ENCODE measurements at regions not wholly inside any gene's neighbourhood (a gene's known extent, or its start where the extent isn't known, plus 50 kb on each side); places are given as distances from the start of the nearest gene placed in this dataset.

DNA sequence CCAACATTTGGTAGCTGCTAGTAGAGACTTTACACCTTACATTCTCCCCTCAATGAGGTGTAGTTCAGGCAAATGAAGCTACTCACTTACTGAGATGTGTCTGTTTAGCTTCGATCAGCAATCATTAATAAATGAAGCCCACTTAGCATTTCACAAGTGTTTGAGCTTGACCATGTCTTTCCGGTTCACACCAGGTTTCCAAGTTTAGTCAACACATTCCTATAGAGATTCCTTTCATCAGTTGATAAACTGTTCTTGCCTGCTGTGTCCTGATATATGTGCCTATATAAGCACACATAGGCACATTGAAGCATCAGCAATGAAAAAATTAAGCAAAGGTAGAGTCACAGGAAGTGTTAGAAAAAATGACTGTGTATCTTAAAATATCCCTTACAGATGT, 150.0 kb downstream of the BTBD3 start:
- no peaks in the 10 kb centered on the region for H3K4me1 ChIP-seq
- DNase-seq (no peak), ATAC-seq (no peak)
- TF ChIP-seq, protein P1, sequence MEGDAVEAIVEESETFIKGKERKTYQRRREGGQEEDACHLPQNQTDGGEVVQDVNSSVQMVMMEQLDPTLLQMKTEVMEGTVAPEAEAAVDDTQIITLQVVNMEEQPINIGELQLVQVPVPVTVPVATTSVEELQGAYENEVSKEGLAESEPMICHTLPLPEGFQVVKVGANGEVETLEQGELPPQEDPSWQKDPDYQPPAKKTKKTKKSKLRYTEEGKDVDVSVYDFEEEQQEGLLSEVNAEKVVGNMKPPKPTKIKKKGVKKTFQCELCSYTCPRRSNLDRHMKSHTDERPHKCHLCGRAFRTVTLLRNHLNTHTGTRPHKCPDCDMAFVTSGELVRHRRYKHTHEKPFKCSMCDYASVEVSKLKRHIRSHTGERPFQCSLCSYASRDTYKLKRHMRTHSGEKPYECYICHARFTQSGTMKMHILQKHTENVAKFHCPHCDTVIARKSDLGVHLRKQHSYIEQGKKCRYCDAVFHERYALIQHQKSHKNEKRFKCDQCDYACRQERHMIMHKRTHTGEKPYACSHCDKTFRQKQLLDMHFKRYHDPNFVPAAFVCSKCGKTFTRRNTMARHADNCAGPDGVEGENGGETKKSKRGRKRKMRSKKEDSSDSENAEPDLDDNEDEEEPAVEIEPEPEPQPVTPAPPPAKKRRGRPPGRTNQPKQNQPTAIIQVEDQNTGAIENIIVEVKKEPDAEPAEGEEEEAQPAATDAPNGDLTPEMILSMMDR (IDR thresholded peaks at IDR 0.05), result no peak
- no peak overlapping the region for H3K27ac ChIP-seq
- no peaks in the 10 kb centered on the region for H3K27me3 ChIP-seq
- intact Hi-C loops (cut with DNase I), result no loop called here
- H3K4me3 ChIP-seq, result no peak overlapping the region
- no peaks in the 10 kb centered on the region for H3K36me3 ChIP-seq
- peaks cover 0 to 7% of the 10 kb centered on the region in 2 donors for H3K9me3 ChIP-seq

DNA sequence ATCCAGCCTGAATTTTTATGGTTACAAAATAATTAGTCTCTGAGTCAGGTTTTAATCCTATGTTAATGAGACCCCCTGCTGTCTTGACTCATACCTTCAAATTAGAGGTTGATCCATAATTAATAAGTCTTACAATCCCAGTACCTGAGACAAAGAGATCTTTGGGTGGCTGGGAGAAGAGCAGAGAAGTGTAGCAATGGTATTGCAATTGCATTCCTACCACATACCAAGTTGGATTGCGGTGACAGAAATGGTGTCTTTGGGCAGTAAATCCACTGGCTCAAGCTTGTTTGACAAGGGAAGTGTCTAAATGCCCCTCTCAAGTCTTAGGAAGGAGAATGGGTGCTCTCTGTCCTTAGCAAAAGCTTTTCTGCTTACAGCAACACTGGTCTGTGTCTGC, 150.4 kb downstream of the BTBD3 start:
- TF ChIP-seq, protein P1 (IDR thresholded peaks at IDR 0.05), result no peak
- H3K36me3 ChIP-seq, result no peaks in the 10 kb centered on the region
- intact Hi-C loops (cut with DNase I), result no loop called here

DNA sequence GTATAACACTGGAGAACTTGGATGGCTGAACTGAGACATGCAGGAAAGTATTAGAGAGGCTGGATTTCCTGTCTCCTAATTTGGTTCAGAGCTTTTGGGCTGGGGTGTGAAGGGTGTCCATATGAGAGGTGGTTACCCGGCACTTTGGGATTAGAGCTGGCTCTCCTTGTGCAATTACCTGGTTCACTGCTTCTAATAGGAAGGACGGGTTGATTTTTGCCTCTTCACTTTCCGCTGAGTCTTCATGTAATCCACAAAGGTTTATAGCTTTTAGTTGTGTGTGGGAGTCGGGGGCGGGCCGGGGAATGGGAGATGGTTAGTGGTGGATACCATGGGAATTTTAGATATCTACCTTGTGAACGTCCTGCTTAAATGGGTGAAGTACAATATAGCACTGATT, 151.5 kb downstream of the BTBD3 start:
- peaks cover 0 to 7% of the 10 kb centered on the region in 2 donors for H3K9me3 ChIP-seq
- H3K27me3 ChIP-seq, result no peaks in the 10 kb centered on the region
- no peak overlapping the region for H3K4me3 ChIP-seq
- H3K4me1 ChIP-seq, result no peaks in the 10 kb centered on the region
- DNase-seq, result no peak
- no peak for ATAC-seq
- no peaks in the 10 kb centered on the region for H3K36me3 ChIP-seq
- TF ChIP-seq, protein P1 (IDR thresholded peaks at IDR 0.05), result no peak
- no peak overlapping the region for H3K27ac ChIP-seq
- intact Hi-C loops (cut with DNase I), result no loop called here

More for the DNA sequence above, 150.4 kb downstream of the BTBD3 start:
- no peak overlapping the region for H3K4me3 ChIP-seq
- H3K4me1 ChIP-seq, result no peaks in the 10 kb centered on the region
- ATAC-seq (no peak), DNase-seq (no peak)
- no peak overlapping the region for H3K27ac ChIP-seq
- H3K9me3 ChIP-seq, result peaks cover 0 to 7% of the 10 kb centered on the region in 2 donors
- no peaks in the 10 kb centered on the region for H3K27me3 ChIP-seq

DNA sequence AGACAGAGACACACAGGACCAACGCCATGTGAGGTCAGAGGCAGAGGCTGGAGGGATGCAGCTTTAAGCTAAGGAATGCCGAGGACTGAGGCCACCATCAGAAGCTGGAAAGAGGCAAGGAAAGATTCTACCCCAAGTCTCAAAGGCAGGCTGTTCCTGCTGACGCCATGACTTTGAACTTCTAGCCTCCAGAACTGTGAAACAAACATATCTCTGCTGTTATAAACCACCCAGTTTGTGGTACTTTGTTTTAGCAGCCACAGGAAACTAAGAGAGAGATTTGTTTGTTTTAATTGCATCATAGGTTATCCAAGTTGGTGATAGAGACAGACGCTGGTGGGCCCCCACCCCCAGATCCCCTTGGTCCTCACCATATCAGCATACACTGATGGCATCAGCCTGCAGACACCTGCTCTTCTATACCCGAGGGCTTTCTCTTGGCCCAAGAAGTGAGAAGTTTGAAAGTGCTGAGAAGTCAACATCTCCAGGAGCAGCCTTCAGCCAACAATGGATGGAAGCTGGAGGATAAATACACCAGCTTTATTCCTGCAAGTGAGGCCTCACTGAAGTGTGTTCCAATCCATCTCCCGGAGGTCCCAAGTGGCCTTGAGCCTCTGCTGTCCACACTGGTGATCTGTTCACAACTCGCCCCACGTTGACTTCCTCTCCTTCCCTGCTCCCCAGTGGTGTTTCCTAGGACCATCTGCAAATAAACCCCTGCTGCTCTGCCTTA, 154.7 kb downstream of the BTBD3 start:
- H3K36me3 ChIP-seq, result no peaks in the 10 kb centered on the region
- no peak overlapping the region for H3K4me3 ChIP-seq
- no peaks in the 10 kb centered on the region for H3K9me3 ChIP-seq
- ATAC-seq, result no peak
- intact Hi-C loops (cut with DNase I), result no loop called here
- TF ChIP-seq, protein P1 (IDR thresholded peaks at IDR 0.05), result no peak
- H3K4me1 ChIP-seq, result no peaks in the 10 kb centered on the region
- no peak for DNase-seq
- no peak overlapping the region for H3K27ac ChIP-seq
- H3K27me3 ChIP-seq, result no peaks in the 10 kb centered on the region

DNA sequence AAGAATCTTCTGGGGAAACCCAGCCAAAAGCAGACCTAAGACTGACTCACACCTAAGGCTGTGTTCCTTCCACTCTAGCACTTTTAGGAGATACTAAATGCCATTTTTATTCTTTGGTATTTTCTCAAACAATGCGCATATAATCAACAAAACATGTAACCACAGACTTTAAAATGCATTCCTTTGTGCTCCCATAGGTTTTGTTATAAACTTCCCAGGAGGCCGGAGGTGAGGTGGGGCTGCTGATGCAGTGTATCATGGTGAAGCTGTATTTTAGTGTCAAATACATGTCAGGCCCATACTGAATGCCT, 155.2 kb downstream of the BTBD3 start:
- Histone ChIP-seq H3K9me3 (no peaks in the 10 kb centered on the region), H3K27ac (no peak overlapping the region), H3K4me1 (no peaks in the 10 kb centered on the region), H3K4me3 (no peak overlapping the region), H3K36me3 (no peaks in the 10 kb centered on the region), H3K27me3 (no peaks in the 10 kb centered on the region)
- TF ChIP-seq, protein P1 (IDR thresholded peaks at IDR 0.05), result no peak
- no peak for ATAC-seq
- DNase-seq, result no peak
- intact Hi-C loops (cut with DNase I), result no loop called here

Data from left lung (tissue), 4 donors.